Lower leg skin (tissue), 3 donors: ENCODE measurements at regions not wholly inside any gene's neighbourhood (a gene's known extent, or its start where the extent isn't known, plus 50 kb on each side); places are given as distances from the start of the nearest gene placed in this dataset.

Experiments used
- CTCF ChIP-seq, 3 donors: fragments of 450-650 bp; IDR thresholded peaks; one replicate each; pipeline ENCODE4 v1.5.1; 2016; ENCODE audit warnings: antibody characterized with exemption in 3 of 3, mild to moderate bottlenecking in 3 of 3, moderate library complexity in 2 of 3
- POLR2A ChIP-seq, 2 donors: fragments of 450-650 bp; IDR thresholded peaks; one replicate each; pipeline ENCODE4 v1.6.1; 2016 to 2017; ENCODE audit warnings: antibody characterized with exemption in 2 of 2, mild to moderate bottlenecking in 1 of 2, moderate library complexity in 1 of 2

DNA sequence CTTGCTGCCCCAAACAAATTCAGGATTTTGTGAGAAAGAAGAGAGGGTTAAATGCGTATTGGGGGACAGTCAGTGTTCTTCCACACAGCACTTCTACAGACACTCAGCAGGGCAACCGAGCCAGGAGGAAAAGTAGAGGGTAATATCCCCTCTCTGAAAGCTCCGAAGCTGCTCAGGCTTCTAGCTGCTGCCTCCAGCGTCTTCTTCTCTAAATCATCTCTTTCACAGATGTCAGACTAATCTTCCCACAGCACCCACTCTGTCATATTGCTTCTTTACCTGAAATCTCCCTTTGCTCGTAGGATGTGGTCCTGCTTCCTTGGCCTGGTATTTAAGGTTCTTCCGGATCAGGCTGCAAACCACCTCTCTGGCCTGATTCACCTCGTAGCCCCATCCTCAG, 117.6 kb upstream of the HAAO start:
- no peak for TF ChIP-seq CTCF (IDR thresholded peaks at IDR 0.05)
- no peak for TF ChIP-seq POLR2A (IDR thresholded peaks at IDR 0.05)
